H1 (cell line): ENCODE measurements at regions not wholly inside any gene's neighbourhood (a gene's known extent, or its start where the extent isn't known, plus 50 kb on each side); places are given as distances from the start of the nearest gene placed in this dataset.

ENCODE experiments used
- CTCF ChIA-PET: fragments of 300-600 bp; sonication (Branson Sonifier 250); formaldehyde crosslinking; loops from one replicate; lab custom pipeline; 2021; ENCODE audit not compliant: partially characterized antibody; lab: Charles Lee
- POLR2A ChIA-PET: fragments of 300-600 bp; sonication (Branson Sonifier 250); formaldehyde crosslinking; loops from one replicate; lab custom pipeline; 2021; ENCODE audit warnings: inconsistent platforms; ENCODE audit not compliant: partially characterized antibody; lab: Charles Lee
- DNase-seq, 2 experiments: peaks; one replicate each; pipeline versions ENCODE4 v3.0.0 to v3.0.0-alpha.2; 2010 to 2022; ENCODE audit warnings: low spot score in 2 of 2, low read depth in 1 of 2, mixed read lengths in 1 of 2
- FAIRE-seq: peaks from 2 replicates; lab custom pipeline; 2011; peaks lifted over from hg19 to GRCh38; lab: Jason Lieb, UNC
- H2AFZ ChIP-seq: 2 replicates; pipeline ENCODE4 v1.8.1; 2012; ENCODE audit warnings: low read length, inconsistent platforms
- H2AK5ac ChIP-seq: 2 replicates; pipeline ENCODE4 v1.6.1; 2013; ENCODE audit warnings: low read depth, low read length
- H2BK120ac ChIP-seq: replicated peaks from 2 replicates; pipeline ENCODE3; 2013; ENCODE audit warnings: low read depth, low read length, inconsistent platforms
- H2BK12ac ChIP-seq: 2 replicates; pipeline ENCODE4 v1.6.1; 2013; ENCODE audit warnings: low read depth, low read length
- H2BK15ac ChIP-seq: 2 replicates; pipeline ENCODE4 v1.6.1; 2013; ENCODE audit warnings: low read length
- H2BK20ac ChIP-seq: 2 replicates; pipeline ENCODE4 v1.6.1; 2013; ENCODE audit warnings: low read length
- H2BK5ac ChIP-seq: 2 replicates; pipeline ENCODE4 v1.6.1; 2013; ENCODE audit warnings: low read depth, low read length
- H3K14ac ChIP-seq: 2 replicates; pipeline ENCODE4 v1.6.1; 2013; ENCODE audit warnings: inconsistent platforms; ENCODE audit not compliant: insufficient read length
- H3K18ac ChIP-seq: 2 replicates; pipeline ENCODE4 v1.6.1; 2013; ENCODE audit warnings: low read length; ENCODE audit errors: extremely low read depth
- H3K23ac ChIP-seq: 2 replicates; pipeline ENCODE4 v1.6.1; 2013; ENCODE audit warnings: inconsistent platforms; ENCODE audit not compliant: insufficient read length
- H3K23me2 ChIP-seq: 2 replicates; pipeline ENCODE4 v1.6.1; 2013; ENCODE audit warnings: low read depth, low read length
- H3K27ac ChIP-seq: 2 replicates; pipeline ENCODE4 v1.6.1; 2011; ENCODE audit warnings: low read depth, low read length, inconsistent platforms
- H3K27me3 ChIP-seq, 4 experiments: replicated peaks in 1 of 4; 1 replicate in 1 of 4; 2 replicates in 3 of 4; pipeline versions ENCODE4 v1.6.1 to v1.8.1; 2011 to 2013; ENCODE audit warnings: low read length in 3 of 4, mild to moderate bottlenecking in 3 of 4, inconsistent platforms in 2 of 4, mixed read lengths in 2 of 4, moderate library complexity in 1 of 4; ENCODE audit not compliant: control insufficient read depth in 3 of 4, insufficient read depth in 3 of 4; ENCODE audit errors: extremely low read depth in 1 of 4
- H3K36me3 ChIP-seq, 4 experiments: 2 replicates each; pipeline versions ENCODE4 v1.6.1 to v1.8.1; 2011 to 2013; ENCODE audit warnings: mild to moderate bottlenecking in 4 of 4, low read length in 3 of 4, moderate library complexity in 2 of 4, control low read depth in 1 of 4, inconsistent platforms in 1 of 4; ENCODE audit not compliant: insufficient read depth in 4 of 4, control insufficient read depth in 2 of 4
- H3K4ac ChIP-seq: replicated peaks from 2 replicates; pipeline ENCODE3; 2013; ENCODE audit warnings: low read length, low read depth, mixed read lengths, inconsistent platforms; ENCODE audit not compliant: insufficient read length
- H3K4me1 ChIP-seq, 4 experiments: replicated peaks in 1 of 4; 1 replicate in 1 of 4; 2 replicates in 3 of 4; pipeline versions ENCODE4 v1.6.1 to v1.8.1; 2011 to 2013; ENCODE audit warnings: low read length in 3 of 4, inconsistent platforms in 2 of 4, mixed read lengths in 1 of 4; ENCODE audit not compliant: insufficient read depth in 4 of 4, control insufficient read depth in 3 of 4
- H3K4me2 ChIP-seq, 2 experiments: 2 replicates each; pipeline versions ENCODE4 v1.6.1 to v1.8.1; 2011 to 2013; ENCODE audit warnings: low read depth in 2 of 2, low read length in 2 of 2, control low read depth in 1 of 2, inconsistent platforms in 1 of 2, mild to moderate bottlenecking in 1 of 2; ENCODE audit not compliant: insufficient read depth in 1 of 2
- H3K4me3 ChIP-seq, 4 experiments: fragments of 200-600, 300-600 bp in 1 of 4; sonication (generic), shearing (Covaris generic), sonication (Bioruptor Twin) in 1 of 4; 2 replicates each; pipeline versions ENCODE4 v1.5.1 to v1.8.1; 2011 to 2016; ENCODE audit warnings: low read length in 4 of 4, low read depth in 3 of 4, control low read depth in 2 of 4, inconsistent platforms in 2 of 4, mild to moderate bottlenecking in 2 of 4, mixed read lengths in 1 of 4, moderate library complexity in 1 of 4; ENCODE audit not compliant: insufficient read depth in 2 of 4; ENCODE audit errors: extremely low read depth in 1 of 4
- H3K56ac ChIP-seq: replicated peaks from 2 replicates; pipeline ENCODE3; 2013; ENCODE audit warnings: low read depth, mild to moderate bottlenecking, mixed read lengths, low read length, inconsistent platforms; ENCODE audit not compliant: insufficient read length
- H3K79me1 ChIP-seq: 2 replicates; pipeline ENCODE4 v1.6.1; 2013; ENCODE audit warnings: low read depth, low read length, control low read depth
- H3K79me2 ChIP-seq, 2 experiments: 2 replicates each; pipeline versions ENCODE4 v1.6.1 to v1.8.1; 2012 to 2013; ENCODE audit warnings: low read length in 2 of 2, mild to moderate bottlenecking in 2 of 2, inconsistent platforms in 1 of 2; ENCODE audit not compliant: insufficient read depth in 2 of 2, control insufficient read depth in 1 of 2
- H3K9ac ChIP-seq, 4 experiments: replicated peaks in 1 of 4; 1 replicate in 1 of 4; 2 replicates in 3 of 4; pipeline versions ENCODE4 v1.6.1 to v1.8.1; 2011 to 2013; ENCODE audit warnings: low read depth in 3 of 4, low read length in 3 of 4, control low read depth in 2 of 4, mild to moderate bottlenecking in 2 of 4, moderate library complexity in 2 of 4, inconsistent platforms in 1 of 4; ENCODE audit errors: extremely low read depth in 1 of 4
- H3K9me3 ChIP-seq, 2 experiments: 2 replicates each; pipeline versions ENCODE4 v1.6.1 to v1.8.1; 2012 to 2013; ENCODE audit warnings: mild to moderate bottlenecking in 2 of 2, moderate library complexity in 2 of 2, control low read depth in 1 of 2, inconsistent platforms in 1 of 2, low read depth in 1 of 2, low read length in 1 of 2, mixed read lengths in 1 of 2; ENCODE audit not compliant: insufficient read depth in 2 of 2
- H4K20me1 ChIP-seq, 2 experiments: replicated peaks in 1 of 2; 2 replicates each; pipeline versions ENCODE3 to v1.8.1; 2011 to 2013; ENCODE audit warnings: inconsistent platforms in 2 of 2, low read length in 2 of 2, mild to moderate bottlenecking in 1 of 2; ENCODE audit not compliant: insufficient read depth in 2 of 2, control insufficient read depth in 1 of 2
- H4K5ac ChIP-seq: 2 replicates; pipeline ENCODE4 v1.6.1; 2013; ENCODE audit warnings: low read length, low read depth, mixed read lengths, inconsistent platforms; ENCODE audit not compliant: insufficient read length
- H4K8ac ChIP-seq: 2 replicates; pipeline ENCODE4 v1.8.0; 2013; ENCODE audit warnings: mild to moderate bottlenecking, moderate library complexity, low read length, inconsistent platforms; ENCODE audit not compliant: insufficient read depth; ENCODE audit errors: extremely low read depth
- H4K91ac ChIP-seq: replicated peaks from 2 replicates; pipeline ENCODE3; 2013; ENCODE audit warnings: low read length, mixed read lengths, inconsistent platforms; ENCODE audit not compliant: insufficient read length
- CHD1 ChIP-seq: IDR thresholded peaks from 2 replicates; pipeline ENCODE4 v1.6.1; 2012; ENCODE audit warnings: low read depth, low read length, improper control_type of control experiment
- HDAC2 ChIP-seq, 2 experiments: fragments of 300-600 bp in 1 of 2; sonication (generic) in 1 of 2; IDR thresholded peaks; 2 replicates each; pipeline ENCODE4 v1.6.1; 2011 to 2012; ENCODE audit warnings: low read depth in 2 of 2, low read length in 2 of 2, mild to moderate bottlenecking in 2 of 2, moderate library complexity in 2 of 2, borderline replicate concordance in 1 of 2, inconsistent platforms in 1 of 2
- JUN ChIP-seq: IDR thresholded peaks from 2 replicates; pipeline ENCODE4 v1.6.1; 2011; ENCODE audit warnings: low read depth, mild to moderate bottlenecking, improper control_type of control experiment, low read length
- KDM4A ChIP-seq: IDR thresholded peaks from one replicate; pipeline ENCODE4 v1.7.1; 2012; ENCODE audit warnings: low read depth, mild to moderate bottlenecking, moderate library complexity, low read length, inconsistent platforms; ENCODE audit not compliant: severe bottlenecking
- RBBP5 ChIP-seq: IDR thresholded peaks from 2 replicates; pipeline ENCODE4 v1.7.1; 2012; ENCODE audit warnings: low read depth, mild to moderate bottlenecking, inconsistent platforms, low read length, moderate library complexity, borderline replicate concordance
- SAP30 ChIP-seq: fragments of 300-600 bp; sonication (generic); IDR thresholded peaks from 2 replicates; pipeline ENCODE4 v1.7.1; 2012; ENCODE audit warnings: low read length, moderate library complexity, mild to moderate bottlenecking, inconsistent platforms; ENCODE audit not compliant: insufficient read depth, insufficient replicate concordance
- SIN3A ChIP-seq, 2 experiments: IDR thresholded peaks in 1 of 2; conservative IDR thresholded peaks in 1 of 2; 2 replicates each; pipeline ENCODE4 v1.6.1; 2011 to 2012; ENCODE audit warnings: low read length in 2 of 2, improper control_type of control experiment in 1 of 2, low read depth in 1 of 2, mild to moderate bottlenecking in 1 of 2
- SP2 ChIP-seq: IDR thresholded peaks from 2 replicates; pipeline ENCODE4 v1.6.1; 2012; ENCODE audit warnings: mild to moderate bottlenecking, low read length, inconsistent platforms
- TEAD4 ChIP-seq: IDR thresholded peaks from 2 replicates; pipeline ENCODE4 v1.6.1; 2012; ENCODE audit warnings: low read depth, low read length, inconsistent platforms, mixed read lengths
- WGBS, 2 experiments: shearing (Covaris generic) in 1 of 2; methylation state at CpG; one replicate each; pipeline versions ENCODE4 v1.1.6 to v1.1.7; 2013 to 2015; ENCODE audit warnings: low lambda C conversion rate in 2 of 2, mixed read lengths in 2 of 2, inconsistent platforms in 1 of 2, low coverage in 1 of 2, missing lambda C conversion rate in 1 of 2; ENCODE audit not compliant: insufficient replicate concordance in 2 of 2, insufficient coverage in 1 of 2, insufficient read length in 1 of 2; ENCODE audit errors: extremely low coverage in 1 of 2, missing lambda C conversion rate in 1 of 2; 5-methylcytosine and 5-hydroxymethylcytosine counted together
- TF ChIP-seq, protein P1 (sequence below): IDR thresholded peaks from 2 replicates; pipeline ENCODE4 v1.6.1; 2011; ENCODE audit warnings: low read length, improper control_type of control experiment

DNA sequence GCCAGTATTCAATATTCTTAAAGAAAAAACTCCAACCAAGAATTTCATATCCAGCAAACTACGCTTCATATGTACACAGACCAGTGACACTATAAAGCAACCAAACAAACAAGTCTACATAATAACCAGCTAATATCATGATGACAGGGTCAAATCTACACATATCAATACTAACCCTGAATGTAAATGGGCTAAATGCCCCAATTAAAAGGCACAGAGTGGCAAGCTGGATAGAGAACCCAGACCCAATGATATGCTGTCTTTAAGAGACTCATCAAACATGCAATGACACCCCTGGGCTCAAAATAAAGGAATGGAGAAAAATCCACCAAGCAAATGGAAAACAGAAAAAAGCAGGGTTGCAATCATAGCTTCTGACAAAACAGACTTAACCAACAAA, 218.1 kb upstream of the NFE2L3 start:
- Histone ChIP-seq H3K4me3 (no peak overlapping the region), H4K5ac (no peak overlapping the region), H3K9ac (no peak overlapping the region), H4K8ac (no peak overlapping the region), H3K27ac (no peak overlapping the region), H2AK5ac (no peak overlapping the region), H2AFZ (no peak overlapping the region), H2BK12ac (no peak overlapping the region), H3K18ac (no peak overlapping the region), H4K20me1 (no peaks in the 10 kb centered on the region), H3K79me1 (no peaks in the 10 kb centered on the region), H3K4me1 (no peaks in the 10 kb centered on the region), H2BK5ac (no peak overlapping the region), H3K56ac (no peak overlapping the region), H2BK20ac (no peak overlapping the region), H2BK120ac (no peak overlapping the region), H3K36me3 (no peaks in the 10 kb centered on the region), H3K4me2 (no peak overlapping the region), H3K79me2 (no peaks in the 10 kb centered on the region), H3K27me3 (no peaks in the 10 kb centered on the region), H3K14ac (no peak overlapping the region), H3K4ac (no peak overlapping the region), H3K23ac (no peak overlapping the region), H3K9me3 (0 out of 4 replicates have a peak, but pooled peaks cover 0 to 2% of the 10 kb centered on the region in 2 experiments), H3K23me2 (no peaks in the 10 kb centered on the region), H4K91ac (no peak overlapping the region), H2BK15ac (no peak overlapping the region)
- 89% methylated on average over 1 of the region's 1 CpG; no CpG with 5 or more reads in 1 of the 2 experiments for WGBS, 2 experiments
- DNase-seq (no peak), FAIRE-seq (no peak)
- POLR2A ChIA-PET, result no interaction called here
- CTCF ChIA-PET, result interaction anchor here (1.2 kb wide), 1 partner anchor 15 kb away, joined by 3 read pairs; no protein-coding TSS in a partner anchor
- TF ChIP-seq HDAC2 (IDR thresholded peaks at IDR 0.05; ENCODE audit: borderline replicate concordance in 1 of 2, low read depth in 2 of 2, low read length in 2 of 2), result no peak
- TF ChIP-seq, protein P1, sequence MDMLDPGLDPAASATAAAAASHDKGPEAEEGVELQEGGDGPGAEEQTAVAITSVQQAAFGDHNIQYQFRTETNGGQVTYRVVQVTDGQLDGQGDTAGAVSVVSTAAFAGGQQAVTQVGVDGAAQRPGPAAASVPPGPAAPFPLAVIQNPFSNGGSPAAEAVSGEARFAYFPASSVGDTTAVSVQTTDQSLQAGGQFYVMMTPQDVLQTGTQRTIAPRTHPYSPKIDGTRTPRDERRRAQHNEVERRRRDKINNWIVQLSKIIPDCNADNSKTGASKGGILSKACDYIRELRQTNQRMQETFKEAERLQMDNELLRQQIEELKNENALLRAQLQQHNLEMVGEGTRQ, result no peak
- no peak for TF ChIP-seq RBBP5
- TF ChIP-seq CHD1, result no peak
- TF ChIP-seq KDM4A, result no peak
- no peak for TF ChIP-seq SIN3A (conservative IDR thresholded peaks at IDR 0.05 in 1 of 2, IDR thresholded peaks at IDR 0.05 in 1 of 2; ENCODE audit: low read depth in 1 of 2, low read length in 2 of 2)
- no peak for TF ChIP-seq SAP30
- no peak for TF ChIP-seq TEAD4
- TF ChIP-seq SP2, result no peak
- TF ChIP-seq JUN, result no peak
